NCI-H460 (cell line): ENCODE measurements at regions not wholly inside any gene's neighbourhood (a gene's known extent, or its start where the extent isn't known, plus 50 kb on each side); places are given as distances from the start of the nearest gene placed in this dataset.
"Not testable (repeated sequence)": the region's sequence is repeated elsewhere in the genome, so short reads cannot be mapped to it uniquely, and the experiment has no call there.

Source experiments
- DNase-seq: peaks from one replicate; pipeline ENCODE4 v3.0.0-alpha.2; 2016; ENCODE audit warnings: low read depth; ENCODE audit errors: extremely low read depth

DNA sequence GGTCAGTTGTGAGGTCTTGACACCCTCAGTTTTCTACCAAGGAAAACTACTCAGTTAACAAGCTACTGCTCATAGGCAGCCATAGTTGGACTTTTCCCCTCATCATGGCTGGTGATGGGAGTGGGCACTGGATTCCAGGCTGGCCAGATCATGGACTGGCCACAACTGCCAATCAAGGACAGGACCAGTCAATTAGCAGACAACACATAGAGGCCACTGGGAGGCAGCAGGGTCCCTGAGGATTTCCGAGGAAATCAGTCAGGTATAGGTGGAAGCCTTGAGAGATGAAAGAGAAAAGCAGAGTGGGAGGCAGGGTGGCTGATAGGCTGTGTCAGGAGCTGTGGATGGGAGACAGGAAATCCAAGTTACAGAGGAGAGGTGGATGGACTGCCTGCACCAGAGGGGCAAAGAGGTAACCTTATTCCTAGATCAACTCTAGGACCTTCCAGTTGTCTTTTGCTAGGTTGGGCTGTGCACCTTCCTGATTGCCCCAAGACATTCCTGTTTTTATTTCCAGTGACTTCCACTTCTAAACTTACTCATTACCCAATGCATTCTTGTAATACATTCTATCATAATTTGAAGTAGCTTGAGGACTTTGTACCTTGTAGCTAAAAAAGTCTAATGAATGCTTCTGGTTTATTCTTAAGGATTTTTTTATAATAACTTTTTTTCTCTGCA, 361.8 kb downstream of the KCNRG start:
- no peak for DNase-seq

DNA sequence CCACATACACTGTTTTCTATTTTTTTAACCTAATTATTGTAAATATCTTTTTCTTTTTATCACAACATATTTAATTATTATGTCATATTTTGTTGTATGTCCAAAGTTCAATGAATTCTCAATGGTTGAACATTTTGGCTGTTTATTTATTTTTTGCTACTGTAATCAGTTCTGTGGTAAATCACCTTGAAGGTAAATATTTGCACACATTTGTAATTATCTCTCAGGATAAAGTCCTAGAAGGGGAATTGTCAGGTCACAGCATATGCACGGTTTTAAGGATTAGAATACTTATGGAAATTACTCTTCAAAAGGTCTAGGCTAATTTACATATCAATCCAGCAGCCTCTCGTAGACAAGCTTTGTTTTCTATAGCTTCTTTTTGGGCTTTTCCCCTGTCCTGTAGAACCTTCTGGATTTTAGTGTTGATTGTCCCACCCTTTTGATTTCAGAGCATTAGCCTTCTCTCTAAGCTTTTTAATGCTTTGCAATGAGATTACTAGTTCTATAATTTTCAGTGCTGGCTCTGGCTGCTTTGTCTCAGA, 362.6 kb downstream of the KCNRG start:
- no peak for DNase-seq

DNA sequence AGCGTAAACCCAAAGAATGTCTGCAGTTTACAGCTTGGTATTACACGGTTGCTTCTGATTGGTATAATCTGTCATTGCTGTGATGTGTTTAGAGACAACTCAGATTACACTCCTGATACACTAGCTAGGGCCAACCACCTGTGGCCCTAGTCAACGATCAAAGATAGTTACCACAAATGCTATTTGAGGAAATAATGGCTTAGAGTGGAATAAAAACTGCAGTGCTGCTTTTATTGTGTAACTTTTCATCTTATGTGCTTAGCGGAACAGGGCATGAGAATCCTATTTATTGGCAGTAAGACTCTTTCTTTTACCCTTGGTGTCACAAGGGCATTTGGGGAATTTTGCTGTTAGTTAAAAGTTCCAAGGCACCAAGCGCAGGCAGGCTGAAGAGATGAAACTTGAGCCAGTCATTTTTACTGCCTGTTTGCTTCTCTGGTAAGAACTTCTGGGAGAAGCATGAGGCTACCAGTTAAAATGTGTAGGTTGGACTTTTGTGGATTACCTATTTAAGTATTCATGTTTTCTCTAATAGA, 363.3 kb downstream of the KCNRG start:
- no peak for DNase-seq

DNA sequence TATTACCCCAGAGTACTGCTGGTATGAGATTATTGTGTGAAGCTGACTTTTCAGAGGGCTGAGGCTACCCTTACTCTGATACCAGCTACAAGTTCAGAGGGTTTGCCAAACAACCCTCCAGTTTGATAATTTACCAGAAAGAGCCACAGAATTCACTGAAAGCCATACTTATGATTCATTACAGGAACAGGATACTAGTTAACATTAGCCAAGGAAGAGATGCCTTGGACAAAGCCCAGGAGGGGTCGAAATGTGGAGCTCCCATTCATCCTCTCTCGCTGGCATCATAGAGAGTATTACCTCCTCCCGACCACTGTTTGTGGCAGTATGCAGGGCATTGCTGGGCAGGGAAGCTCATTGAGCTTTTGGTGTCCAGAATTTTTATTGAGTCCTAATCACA, 364.3 kb downstream of the KCNRG start:
- DNase-seq = no peak

DNA sequence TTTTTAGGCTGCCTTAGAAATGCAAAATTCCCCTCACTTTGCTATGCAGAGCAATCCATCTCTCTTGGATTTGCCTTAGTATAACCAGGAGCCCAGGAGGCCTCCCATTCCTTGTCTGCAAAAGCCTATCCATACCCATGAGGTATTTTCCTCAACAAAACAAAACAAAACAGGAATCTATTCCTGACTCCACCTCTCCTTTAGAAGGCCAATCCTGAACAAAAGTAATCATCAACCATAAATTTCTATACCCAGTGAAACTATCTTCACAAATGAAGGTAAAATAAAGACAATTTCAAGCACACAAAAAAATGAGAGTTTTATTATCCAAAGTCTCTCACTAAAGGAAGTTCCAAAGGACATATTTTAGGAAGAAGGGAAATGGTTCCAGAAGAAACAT, 365.7 kb downstream of the KCNRG start:
- no peak for DNase-seq

DNA sequence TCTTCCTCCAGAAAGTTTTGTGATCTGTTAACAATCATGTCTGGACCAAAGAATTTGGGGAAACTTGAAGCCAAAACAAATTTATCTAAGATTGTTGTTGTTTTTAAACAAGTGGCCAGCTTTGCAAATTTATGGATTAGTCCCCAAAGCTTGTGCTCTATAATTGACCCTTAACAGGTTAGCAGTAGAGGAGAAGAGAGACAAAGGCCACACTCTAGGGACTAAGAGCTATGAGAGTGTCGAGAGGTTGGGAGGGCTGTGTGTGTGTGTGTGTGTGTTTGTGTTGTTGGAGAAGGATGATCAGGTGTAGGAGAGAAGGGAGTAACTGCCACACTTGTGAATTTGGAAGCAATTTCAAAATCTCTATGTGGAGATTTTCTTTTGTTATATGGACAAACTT, 367.3 kb downstream of the KCNRG start:
- DNase-seq = no peak

DNA sequence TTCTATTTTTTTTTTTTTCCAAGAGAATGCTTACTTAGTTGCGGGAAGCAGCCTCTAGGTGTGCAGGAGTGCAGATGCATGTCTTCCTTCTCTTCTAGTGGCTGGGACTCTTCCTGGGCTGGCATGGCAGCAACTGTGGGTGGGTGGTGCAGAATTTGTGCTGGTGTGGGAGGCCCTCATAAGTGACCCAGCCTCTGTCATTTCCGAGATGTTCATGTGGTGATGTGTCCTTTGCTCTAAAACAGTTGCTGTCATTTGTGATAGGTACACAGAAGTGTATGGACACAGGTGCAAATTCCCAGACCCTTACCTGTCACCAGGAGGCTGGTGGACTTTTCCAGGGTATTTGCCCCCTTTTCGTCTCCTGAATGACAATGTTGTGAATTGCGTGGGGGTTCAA, 367.7 kb downstream of the KCNRG start:
- DNase-seq = no peak

DNA sequence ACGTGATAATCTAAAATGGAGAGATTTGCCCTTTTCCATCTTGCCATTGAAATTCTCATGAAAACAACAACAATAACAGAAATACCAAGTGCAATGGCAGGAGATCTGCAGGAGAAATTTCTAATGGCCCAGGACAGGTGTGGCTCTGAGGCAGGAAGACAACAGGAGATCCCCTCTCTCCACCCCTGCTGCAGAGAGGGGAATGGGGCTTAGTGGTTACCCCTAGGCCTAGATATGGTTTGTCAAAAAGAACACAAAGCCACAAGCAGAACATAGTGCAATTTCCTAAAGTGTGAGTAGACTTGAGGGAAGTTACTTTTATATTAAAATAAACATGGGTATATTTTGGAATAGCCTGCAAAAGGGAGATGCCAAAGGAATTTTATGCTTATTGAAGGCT, 369.5 kb downstream of the KCNRG start:
- DNase-seq = no peak

DNA sequence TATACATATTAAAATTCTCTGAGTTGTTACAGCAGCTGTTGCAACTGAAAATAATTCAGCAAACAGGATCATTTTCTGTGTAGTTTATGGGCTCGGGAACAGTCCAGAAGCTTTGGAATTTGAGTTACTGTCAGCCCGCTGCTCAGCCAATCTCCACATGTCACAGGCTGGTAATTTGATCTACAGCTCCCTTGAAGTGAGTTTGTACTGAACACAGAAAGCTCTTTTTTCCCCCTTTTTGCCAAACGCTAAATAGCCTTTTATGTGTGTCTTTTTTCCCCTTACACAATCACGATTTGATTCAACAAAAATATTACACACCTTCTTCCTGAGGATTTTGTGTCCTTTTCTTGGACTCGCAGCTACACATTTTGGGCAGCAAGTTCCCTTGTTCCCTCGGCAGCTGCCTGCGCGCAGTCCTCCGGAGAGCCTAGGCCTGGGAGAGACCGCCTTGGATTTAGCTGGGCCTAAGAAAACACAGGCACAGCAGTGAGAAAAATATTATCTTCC, 371.4 kb downstream of the KCNRG start:
- DNase-seq = no peak

DNA sequence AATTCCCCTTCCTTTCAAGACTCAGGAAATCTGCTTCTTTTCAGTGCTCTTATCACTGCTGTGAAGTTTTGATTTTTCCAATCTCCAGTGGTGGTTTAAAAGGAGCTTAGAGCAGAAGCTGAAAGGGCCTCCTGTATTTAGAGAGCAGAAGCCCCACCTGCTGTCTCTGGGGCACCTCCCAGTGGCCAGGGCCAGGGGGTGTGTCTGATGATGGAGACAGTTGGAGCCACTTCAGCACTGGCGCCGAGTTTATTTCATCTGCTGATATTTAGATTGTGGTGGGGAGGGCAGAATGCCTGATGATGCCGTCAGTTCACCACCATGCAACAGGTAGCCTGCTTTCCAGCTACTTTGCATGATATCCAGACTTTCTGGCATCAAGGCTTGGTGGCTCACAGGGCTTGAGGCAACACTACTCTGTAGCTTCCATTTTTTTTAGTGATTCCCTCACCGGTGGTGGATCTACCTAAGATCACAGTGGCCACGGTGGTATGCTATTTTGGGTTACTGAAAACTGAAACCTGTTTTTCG, 371.9 kb downstream of the KCNRG start:
- DNase-seq = no peak

DNA sequence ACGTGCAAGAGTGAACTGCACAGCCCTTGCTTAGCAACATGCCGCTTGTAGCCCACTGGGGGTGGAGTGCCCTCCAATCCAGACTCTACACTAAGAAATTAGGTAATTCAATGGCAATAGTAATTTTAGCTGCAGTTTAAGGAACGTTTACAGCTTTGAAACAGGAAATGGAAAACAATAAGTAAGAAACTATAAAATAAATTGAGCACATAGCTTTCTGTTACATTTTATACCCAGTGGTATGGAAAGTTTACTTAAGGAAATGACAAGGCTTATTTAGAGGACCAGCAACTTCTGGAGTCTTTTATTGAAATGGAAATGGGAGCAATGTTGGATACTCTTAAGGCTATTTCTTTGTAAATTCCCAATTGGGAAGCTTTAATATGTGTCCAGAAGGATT, 373.2 kb downstream of the KCNRG start:
- DNase-seq = no peak

DNA sequence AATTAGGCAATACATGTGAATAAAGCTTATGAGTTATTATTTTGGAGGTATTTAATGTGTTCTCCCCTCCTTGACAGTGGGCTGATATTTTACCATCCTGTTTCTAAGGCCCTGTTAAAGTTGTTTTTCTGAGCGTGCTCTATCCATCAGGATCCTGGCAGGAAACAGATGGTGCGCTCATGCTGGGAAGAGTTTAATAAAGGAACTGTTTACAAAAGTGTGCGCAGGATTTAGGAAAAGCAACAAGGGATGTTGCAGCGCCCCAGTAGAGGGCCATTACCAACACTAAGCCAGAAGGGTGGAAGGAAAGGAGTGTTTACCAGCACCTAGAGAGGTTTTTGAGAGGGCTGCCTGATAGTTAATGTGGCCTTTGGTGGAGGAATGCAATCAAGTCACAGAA, 374.5 kb downstream of the KCNRG start:
- DNase-seq = no peak

DNA sequence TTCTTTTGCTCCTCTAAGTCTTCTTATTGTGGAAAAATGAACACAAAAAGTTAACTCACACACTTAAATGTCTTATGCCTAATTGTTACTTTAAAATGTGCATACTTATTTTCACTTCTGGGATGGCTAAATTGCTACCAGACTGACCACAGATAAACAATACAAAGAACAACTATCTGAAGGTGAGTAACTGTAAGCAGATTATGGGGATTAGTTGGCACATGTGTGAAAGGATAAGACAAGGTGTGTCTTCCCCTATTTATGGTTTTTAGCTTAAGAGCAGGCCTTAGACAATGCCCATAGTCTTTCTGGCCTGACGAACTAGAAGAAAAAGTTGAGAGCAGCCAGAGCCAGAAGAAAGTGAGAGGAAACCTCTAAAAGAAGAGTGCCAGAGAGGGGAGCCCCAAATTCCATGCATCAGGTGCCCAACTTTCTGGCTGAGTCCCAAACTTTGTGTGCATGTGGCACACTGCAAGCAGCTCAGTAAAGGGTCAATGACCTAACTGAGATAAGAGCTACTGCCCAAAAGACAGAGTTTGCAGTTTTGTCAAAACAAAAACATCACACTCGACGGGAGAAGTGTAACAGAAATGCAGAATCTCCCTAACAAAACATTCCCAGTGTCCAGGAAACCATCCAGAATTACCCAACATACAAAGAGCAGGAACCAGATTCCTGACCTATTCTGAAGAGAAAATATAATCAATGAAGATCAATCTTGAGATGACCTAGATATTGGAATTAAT, 375.4 kb downstream of the KCNRG start:
- DNase-seq = no peak

DNA sequence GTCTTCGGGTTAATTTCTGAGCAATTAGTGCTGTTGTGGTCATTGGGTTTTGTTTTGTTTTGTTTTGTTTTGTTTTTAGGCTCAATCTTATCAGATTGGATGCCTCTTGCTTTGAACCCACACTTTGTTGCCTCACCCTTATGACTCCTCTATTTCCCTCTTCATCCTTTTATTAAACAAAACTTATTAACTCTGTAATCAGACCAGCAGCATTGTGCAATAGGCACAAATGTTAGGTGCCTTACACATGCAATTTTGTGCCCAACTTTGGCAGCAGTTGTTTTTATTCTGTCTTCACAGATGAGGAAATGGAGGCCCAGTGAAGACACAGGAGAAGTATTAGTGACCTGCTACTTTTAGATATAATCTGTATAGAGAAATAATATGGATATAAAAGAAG, 377.7 kb downstream of the KCNRG start:
- no peak for DNase-seq

DNA sequence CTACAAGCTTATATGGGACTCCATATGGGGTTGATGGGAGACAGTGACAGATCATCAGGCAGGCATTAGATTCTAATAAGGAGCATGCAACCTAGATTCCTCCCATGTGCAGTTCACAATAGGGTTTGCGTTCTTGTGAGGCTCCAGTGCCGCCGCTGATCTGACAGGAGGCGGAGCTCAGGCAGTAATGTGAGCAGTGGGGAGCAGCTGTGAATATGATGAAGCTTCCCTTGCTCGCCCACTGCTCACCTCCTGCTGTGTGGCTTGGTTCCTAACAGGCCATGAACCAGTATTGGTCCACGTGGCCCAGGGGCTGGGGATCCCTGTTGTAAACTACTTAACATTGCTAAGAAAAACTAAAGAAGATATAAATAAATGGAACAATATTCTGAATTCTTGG, 378.4 kb downstream of the KCNRG start:
- no peak for DNase-seq

DNA sequence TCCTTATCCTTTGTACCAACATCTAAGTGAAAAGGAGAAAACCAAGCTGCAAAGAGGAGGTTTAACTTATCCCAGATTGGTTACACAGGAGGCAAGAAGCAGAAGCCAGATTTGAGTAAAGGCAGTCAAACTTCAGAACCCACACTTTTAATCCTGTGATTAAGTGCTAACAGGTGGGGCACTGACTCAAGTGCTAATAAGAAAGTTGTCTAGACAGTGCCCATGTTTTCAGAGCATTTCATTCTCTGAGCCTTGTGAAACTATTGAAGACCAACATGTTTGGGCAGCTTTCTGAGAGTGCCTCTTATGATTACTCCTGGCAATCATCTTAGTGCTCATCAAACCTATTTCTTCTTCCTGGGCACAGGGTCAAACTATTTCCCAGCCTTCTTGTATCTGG, 380.8 kb downstream of the KCNRG start:
- no peak for DNase-seq

DNA sequence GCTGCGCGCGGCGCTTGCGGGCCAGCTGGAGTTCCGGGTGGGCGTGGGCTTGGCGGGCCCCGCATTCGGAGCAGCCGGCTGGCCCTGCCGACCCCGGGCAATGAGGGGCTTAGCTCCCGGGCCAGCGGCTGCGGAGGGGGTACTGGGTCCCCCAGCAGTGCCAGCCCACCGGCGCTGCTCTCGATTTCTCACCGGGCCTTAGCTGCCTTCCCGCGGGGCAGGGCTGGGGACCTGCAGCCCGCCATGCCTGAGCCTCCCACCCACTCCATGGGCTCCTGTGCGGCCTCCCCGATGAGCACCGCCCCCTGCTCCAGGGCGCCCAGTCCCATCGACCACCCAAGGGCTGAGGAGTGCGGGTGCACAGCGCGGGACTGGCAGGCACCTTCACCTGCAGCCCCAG, 381.4 kb downstream of the KCNRG start:
- DNase-seq = not testable (repeated sequence)

DNA sequence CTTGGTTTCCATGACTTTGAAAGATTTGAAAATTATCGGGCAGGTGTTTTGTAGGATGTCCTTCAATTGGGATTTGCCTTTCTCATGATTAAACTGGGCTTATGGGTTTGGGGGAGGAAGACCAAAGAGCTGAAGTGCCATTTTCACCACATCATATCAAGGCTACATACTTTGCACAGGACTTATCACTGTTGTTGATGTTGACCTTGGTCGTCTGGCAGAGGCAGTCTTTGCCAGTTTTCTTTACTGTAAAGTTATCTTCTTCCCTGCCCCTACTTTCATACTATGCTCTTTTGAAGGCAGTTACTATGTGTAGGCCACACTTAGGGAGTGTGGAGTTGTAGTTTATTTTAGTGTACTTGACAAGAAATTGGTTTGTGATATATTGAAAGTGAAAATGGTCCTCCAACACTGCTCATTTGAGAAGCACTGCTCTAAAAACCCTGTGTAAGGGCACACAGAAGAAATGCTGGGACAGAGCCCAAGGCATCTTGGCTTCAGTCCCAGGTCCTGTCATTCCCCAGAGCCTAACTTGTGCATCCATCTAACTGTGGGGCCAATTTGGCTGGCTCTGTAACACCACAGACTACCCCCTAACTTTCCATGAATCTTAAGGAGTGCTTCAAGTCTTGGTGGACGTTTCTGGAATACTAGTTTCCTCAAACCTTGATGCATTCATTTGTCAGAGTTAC, 384.9 kb downstream of the KCNRG start:
- no peak for DNase-seq

DNA sequence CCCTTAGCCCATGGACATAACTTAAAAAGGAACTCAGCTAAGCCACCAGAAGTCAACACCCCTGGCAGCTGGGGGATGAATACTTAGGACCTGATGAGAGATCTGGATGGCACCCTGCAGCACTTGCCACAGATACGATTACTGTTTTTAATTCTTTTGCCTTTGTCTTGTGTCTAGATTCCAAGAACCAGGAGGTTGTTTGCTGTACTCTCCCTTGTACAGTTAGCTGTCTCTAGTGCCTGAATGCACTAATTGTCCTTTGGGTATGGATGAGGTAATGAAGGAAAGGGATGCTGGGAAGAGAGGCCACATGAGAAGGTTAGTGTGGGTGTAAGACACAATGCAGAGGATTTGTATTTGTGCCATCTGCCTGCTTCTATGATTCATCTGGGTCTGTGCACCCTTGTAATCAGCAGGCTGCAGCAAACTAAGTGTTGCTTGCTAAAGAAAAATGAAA, 385.8 kb downstream of the KCNRG start:
- no peak for DNase-seq

DNA sequence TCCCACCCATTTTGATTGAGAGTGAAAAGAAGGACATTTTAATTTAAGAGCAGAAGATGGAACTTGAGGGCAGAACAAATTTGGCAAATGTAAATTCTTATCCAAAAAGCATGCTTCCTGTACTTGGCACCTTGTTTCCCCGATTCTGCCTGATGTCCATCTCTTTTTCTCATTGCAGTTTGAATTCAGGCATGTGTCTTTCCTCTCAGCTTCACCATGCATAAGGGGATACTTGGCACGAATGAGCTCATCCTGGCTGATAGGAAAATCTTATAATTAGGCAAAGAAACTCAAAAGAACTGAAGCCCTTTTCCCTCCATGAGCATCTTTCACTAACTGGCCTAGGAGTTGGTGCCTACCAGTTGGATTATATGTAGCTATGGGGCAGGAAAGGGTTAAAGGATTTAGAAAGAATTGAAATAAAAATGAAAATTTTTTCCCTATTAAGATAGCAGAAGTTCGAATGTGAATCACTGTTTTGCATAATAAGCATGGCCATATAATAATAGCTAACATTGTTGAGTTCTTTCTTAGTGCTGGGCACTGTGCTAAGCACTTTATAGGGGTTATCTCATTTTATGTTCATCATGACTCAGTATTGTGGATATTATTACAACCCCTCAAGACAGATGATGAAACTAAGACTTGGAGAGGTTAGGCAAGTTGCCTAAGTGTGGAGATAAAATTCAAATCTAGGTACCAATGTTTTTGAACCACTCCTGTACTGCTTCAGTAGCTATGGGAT, 386.6 kb downstream of the KCNRG start:
- no peak for DNase-seq
